HG02870 (cell line): ENCODE measurements at regions not wholly inside any gene's neighbourhood (a gene's known extent, or its start where the extent isn't known, plus 50 kb on each side); places are given as distances from the start of the nearest gene placed in this dataset.

Experiments
- ATAC-seq: cut with Tn5 transposase; IDR thresholded peaks from one replicate; pipeline ENCODE4 v1.9.1; 2021; ENCODE audit warnings: mild to moderate bottlenecking, moderate library complexity; ENCODE audit not compliant: unreplicated experiment

DNA sequence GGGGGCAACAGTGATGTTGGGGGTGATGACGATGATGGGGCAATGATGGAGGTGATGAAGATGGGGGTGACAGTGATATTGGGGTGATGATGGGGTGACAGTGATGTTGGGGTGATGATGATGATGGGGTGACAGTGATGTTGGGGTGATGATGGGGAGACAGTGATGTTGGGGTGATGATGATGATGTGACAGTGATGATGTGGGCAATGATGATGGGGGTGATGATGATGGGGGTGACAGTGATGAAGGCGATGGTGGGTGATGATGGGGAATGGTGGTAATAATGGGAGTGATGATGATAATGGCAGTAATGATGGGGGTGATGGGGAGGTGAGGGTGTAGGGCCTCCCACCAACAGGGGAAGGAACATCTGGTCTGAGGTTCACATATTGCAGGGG is 150.6 kb downstream of the ERMARD start:
- ATAC-seq: no peak

DNA sequence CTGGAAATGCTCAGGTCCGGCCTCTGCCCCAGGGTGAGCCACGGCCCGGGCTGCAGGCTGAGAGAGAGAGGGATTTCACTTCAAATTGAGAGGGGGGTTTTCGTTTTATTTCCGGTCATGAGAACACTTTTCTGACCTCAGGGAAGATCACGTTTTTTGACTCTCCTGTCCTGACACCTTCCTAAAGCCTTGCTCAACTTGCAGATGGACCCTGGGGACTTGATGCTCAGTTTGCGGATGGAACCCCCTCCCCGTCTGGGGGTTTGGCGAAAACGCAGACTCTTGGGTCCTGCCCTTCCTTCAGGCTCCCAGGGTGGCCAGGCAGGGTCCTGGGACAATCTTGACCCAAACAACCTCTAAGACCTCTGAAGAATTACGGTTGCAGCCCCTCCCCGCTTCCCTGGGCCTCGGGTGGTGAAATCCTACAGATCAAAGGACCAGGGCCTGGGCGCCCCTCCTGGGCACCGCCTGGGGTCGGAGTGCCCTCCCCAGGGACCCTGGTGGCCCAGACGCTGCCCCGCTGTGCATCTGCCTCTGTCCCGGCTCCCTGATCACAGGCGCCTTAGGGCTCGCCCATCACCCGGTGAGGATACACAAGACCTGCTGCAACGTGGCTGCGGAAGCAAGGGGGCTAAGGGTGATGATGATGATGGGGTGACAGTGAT is 148.2 kb downstream of the ERMARD start:
- ATAC-seq: no peak

DNA sequence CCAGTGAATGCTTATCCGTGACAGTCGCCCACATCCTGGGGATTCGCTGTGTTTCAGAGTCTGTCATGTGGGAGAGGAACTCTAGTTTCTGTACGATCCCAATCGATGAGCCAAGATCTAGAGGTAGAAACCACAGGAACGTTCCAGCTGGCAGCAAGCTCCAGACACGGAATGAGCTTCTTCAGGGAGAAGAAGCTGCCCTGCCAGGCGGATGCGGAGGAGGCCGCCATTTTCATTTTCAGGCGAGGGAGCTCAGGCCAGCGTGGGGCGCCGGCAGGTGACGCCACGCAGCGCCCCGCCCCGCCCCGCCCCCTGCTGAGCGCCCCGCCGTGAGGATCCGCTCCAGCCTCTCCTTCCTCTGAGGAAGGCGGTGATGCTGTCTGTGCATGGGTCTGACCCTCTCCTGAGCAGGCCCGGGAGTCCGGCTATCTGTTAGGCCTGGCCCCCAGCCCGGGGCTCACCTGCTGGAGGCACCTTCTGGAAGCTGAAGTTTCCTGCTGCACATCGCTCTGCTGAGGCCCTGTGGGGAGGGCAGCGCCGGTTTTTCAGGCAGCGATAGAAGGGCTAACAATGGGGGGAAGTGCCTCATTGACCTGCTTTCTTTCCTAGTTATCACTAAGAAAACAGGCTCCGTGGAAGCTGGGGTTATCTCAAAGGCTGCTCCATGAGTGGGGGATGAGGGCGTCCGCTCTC is 147.5 kb downstream of the ERMARD start:
- ATAC-seq: no peak

DNA sequence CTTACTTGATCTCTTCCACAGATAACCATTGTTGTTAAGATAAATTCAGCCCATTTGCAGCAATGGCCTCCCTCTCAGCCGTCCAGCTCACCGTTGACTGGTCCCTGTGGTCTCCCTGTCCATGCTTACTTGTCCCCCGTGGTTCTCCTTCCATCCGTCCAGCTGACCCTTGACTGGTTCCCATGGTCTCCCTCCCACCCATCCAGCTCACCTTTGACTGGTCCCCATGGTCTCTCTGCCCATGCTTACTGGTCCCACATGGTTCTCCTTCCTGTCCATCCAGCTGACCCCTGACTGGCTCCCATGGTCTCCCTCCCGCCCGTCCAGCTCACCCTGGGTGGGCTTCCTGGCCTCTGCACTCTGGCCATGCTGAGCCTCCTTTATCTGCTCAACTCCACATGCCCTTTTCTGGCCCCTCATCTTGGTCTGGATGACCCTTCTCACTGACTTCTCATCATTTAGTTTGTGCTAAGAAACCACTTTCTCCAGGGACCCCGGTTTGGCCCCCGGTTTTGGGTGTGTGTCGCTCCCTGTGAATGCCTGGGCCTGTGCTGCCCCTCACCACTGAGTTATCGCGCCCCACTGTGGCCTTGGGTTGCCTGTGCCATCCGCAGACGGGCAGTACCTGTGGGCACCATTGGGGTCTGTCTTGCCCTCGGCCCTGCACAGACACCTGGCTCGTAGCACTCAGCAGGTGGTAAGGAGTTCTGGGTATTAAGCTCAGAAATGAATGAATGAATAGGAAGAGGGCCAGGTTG is 146.4 kb downstream of the ERMARD start:
- no peak for ATAC-seq

DNA sequence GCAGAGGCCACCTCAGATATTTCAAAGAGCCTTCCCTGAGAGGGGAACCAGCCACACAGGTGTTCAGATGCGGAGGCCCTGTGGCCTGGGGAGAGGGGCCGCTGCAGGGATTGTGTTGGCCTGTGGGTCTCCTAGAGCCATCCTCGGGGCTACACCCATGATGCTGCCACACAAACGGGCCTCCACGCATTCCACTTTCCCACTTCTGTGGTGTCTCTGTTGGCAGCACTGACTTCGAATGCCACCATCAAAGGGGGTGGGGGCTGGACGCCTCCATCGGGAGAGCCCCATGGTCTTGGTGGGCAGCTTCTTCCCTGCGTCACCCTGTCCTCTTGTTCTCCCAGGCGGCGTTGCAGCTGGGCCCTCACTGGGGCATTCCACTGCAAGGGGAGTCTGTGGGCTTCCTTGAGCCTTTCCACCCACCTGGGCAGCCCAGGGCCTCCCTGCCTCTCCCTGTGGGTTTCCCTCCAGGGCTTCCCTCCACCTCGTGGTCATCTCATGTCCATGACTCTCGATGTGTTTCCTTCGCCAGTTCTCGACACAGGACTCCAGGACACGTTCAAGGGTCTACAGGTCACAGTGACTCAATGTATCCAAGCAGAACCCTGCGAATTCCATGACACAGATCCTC is 145.5 kb downstream of the ERMARD start:
- no peak for ATAC-seq

DNA sequence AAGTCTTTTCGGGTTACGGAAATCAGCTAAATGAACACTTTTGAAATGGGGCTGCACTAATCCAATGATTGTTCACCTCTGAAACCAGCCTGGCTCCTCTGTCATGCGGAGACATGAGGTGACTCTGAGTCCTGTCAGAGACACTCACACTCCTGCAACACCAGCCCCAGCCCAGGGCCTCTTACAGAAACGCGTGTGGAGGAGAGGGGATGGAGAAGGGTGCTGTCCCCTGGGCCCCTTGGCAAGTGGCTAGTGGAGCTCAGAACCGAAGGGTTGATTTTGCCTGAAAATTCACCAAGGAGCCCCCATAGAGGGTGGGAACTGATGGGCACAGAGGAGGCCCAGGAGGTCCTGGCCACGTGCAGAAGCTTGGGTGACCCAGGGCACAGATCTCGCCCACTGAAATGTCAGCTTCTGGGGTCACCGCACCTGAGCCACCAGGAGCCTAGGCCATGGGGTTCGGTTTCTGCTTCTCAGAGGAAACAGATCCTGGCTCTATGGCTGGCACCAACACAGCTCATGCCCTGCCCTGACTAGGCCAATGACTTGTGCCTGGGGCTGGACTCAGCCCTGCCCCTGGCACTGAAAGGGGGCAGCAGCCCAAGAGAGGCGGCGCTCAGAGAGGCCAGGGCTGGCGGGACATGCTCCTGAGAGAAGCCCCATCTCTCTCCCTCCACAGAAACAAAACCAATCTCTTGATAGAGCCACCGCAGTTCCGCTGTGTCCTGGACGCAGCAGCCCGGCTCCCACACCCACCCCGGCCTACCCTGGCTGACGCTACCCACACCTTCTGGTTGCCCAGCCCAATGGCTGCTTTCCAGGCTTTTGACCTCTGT is 144.7 kb downstream of the ERMARD start:
- no peak for ATAC-seq

DNA sequence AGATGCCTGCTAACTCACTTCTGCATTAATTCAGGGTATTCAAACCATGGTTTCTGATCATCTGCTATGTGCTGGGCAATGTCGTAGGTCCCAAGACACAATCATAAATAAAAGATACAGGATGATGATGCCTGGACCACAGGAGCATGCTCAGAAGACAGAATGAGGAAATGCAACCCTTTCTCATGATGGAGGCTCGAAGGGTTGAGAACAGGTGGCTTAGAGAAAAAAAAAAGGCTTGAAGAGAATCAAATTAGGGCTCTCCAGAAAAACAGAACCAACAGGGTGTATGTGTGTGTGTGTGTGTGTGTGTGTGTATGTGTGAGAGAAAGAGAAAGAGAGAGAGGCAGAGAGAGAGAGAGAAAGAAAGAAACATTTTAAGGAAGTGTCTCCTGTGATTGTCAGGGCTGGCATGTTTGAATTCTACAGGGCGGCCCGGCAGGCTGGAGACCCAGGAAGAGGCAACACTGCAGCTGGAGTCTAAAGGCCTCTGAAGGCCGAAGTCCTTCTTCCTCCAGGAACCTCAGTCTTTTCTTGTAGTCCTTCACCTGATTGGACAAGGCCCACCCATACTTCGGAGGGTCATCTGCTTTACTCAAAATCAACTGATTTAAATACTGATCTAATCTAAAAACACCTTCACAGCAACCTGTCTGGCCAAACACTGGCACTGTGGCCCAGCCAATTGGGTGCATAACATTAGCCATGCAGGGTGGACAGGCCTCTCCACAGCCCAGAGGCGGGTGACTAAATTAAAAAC is 143.8 kb downstream of the ERMARD start:
- ATAC-seq: no peak

DNA sequence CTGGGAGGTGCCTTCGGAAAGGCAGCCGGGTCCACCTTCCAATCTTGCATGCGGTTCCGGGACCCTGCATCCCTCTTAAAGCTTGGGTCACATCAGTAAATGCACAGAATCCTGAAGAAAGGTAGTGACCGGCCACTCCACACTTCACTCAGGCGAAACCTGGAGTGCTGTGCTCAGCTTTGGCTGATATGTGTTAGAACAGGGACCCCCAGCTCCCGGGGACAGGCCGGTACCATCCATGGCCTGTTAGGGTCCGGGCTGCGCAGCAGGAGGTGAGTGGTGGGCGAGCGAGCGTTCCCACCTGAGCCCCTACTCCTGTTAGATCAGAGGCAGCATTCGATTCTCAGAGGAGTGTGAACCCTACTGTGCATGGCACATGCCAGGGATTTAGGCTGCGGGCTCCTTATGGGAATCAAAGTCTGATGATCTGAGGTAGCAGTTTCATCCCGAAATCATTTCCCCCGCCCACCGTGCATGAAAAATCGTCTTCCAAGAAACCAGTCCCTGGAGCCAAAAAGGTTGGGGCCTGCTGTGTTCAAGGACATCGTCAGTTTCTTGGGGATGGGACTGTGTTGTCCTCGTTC is 143.0 kb downstream of the ERMARD start:
- ATAC-seq: no peak

DNA sequence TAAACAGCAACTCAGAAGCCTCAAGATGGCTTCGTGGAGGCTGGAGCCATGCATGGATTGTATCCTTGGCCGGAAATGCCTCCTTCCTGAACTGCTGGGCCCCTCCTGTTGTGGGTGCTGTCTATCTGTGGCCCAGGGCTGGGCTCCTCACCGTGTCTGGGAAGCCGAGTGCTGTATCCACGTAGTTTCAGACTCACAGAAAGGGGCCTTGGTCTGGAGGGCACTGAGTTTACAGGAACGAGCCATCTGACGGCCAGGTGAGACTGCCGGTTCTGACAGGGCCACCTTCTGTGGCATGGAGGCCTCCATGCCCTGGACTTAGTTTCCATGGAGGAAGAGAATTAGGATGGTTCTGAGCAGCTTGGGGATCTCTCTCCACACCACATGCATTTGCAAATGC is 142.2 kb downstream of the ERMARD start:
- ATAC-seq: no peak

DNA sequence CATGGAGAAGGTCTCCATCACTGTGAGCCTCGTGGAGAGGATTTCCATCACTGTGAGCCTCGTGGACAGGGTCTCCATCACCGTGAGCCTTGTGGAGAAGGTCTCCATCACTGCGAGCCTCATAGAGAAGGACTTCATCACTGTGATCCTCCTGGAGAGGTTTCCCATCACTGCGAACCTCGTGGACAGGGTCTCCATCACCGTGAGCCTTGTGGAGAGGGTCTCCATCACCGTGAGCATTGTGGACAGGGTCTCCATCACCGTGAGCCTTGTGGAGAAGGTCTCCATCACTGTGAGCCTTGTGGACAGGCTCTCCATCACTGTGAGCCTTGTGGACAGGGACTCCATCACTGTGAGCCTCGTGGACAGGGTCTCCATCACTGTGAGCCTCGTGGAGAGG is 140.4 kb downstream of the ERMARD start:
- no peak for ATAC-seq

DNA sequence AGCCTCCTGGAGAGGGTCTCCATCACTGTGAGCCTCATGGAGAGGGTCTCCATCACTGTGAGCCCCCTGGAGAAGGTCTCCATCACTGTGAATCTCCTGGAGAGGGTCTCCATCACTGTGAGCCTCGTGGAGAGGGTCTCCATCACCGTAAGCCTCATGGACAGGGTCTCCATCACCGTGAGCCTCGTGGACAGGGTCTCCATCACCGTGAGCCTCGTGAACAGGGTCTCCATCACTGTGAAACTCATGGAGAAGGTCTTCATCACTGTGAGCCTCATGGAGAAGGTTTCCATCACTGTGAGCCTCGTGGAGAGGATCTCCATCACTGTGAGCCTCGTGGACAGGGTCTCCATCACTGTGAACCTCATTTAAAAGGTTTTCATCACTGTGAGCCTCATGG is 140.0 kb downstream of the ERMARD start:
- ATAC-seq: no peak

DNA sequence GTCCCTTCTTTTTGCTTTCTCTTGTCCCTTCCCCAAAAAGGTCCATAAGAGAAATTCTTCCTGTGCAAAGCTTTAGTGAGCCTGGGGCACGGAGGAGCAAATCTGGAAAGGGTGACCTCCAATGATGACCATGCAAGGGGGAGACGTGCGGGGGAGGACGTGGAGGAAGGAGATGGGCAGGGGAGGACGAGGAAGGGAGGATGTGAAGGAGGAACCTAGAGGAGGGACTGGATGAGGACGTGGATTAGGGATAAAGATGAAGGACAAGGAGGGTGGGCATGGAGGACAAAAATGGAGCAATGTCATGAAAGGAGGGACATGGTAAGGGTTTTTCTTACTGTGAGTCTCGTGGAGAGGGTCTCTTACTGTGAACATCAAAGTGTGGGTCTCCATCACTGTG is 139.5 kb downstream of the ERMARD start:
- no peak for ATAC-seq

DNA sequence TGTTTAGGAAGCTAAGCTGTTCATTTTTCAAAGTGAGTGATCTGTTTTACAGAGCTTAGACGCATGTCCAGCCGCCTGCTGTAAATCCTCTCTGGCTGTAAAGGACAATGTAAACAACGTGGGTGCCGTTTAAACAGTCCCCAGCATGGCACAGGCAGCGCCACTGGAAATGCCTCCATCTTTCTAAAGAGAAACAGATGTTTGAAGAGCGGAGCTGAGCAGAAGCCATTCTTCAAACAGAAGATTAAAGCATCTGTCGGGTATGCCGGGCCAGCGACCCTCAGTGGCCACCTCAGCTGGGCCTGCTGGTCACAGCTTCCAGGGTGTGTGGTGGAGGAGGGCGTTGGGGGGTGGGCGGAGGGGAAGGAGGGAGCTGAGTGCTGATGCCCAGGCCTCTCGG is 138.6 kb downstream of the ERMARD start:
- ATAC-seq: no peak

DNA sequence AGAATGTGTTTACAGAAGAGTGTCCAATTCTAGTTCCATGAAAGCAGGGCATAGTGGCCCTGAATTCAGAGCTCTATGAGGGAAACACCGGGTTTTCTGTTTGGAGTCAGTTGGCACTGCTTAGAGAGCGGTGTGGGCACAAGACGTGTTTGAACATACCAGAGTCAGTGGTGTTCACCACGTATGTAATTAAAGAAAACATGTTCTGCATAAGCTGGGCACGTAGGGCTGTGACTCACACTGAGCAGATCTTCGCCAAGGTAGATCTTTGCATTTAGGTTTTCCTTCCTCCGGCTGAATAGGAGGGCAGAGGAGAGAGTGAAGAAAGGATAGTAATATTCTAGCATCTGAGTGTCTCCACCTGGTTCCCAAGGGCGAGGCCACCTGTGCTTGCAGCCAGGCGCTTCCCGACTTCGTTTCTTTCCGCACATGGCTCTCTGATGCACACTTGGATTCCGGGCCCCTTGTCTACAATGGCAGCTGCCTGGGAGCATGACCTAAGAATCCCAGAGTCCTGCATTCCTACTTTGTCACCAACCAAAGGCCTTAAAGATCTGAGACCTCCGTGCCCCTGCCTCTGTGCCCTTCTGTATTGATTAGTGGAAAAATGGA is 136.2 kb downstream of the ERMARD start:
- ATAC-seq: no peak

DNA sequence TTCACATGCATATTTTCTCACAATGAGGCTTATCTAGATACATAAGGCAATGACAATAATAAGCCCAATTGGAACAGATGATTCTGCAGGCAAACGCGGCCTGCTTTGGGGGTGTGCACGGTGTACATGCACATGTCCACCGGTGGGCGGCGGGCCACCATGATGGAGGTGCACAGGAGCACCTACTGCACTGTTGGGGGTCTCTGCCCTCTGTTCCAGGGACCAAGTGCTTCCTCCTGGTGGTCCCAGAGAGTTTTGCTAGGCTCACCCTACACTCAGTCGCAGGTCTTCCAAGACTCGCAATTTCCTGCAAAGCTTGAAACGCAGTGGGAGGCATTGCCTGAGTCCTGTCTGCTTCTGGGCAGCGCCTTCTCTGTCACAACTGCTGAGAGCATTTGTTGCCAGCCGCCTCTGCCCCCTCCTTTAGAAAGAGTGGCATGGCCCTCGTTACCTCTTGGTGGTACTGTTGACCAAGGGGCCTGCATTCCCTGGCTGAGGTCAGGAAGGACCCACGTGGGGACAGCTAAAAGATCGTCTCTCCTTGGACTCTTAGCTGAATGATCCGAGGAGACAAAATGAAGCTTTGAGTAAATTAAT is 135.3 kb downstream of the ERMARD start:
- ATAC-seq: no peak

DNA sequence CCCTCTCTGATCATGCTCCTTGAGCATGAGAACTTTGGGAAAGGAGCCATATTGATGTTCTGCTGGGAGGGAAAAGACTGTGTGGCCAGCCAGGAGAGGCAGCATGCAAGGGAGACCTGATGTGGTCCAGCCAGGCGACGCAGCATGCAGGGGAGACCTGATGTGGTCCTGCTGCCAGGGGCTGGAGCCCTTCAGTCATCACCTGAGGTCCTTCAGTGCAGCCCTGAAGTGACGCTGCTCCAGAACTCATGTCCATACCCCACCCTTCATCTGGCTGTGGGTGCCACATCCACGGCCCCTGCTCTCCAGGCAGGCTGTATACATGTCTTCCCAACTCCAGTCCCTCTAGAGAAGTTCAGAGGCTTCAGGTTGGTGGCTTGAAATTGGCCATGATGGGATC is 134.4 kb downstream of the ERMARD start:
- no peak for ATAC-seq

DNA sequence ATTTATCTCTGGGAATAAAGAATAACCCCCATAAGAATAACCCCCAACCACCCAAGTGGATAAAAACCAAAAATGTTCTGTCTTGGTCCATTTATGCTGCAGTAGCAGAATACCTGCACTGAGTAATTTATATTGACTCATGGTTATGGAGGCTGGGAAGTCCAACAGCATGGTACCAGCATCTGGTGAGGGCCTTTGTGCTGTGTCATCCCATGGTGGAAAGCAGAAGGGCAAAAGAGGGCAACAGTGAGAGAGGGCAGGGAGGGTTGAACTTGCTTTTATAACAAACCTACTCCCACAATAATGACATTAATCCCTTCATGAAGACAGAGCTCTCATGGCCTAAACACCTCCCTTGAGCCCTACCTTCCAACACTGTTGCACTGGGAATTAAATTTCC is 133.7 kb downstream of the ERMARD start:
- no peak for ATAC-seq

DNA sequence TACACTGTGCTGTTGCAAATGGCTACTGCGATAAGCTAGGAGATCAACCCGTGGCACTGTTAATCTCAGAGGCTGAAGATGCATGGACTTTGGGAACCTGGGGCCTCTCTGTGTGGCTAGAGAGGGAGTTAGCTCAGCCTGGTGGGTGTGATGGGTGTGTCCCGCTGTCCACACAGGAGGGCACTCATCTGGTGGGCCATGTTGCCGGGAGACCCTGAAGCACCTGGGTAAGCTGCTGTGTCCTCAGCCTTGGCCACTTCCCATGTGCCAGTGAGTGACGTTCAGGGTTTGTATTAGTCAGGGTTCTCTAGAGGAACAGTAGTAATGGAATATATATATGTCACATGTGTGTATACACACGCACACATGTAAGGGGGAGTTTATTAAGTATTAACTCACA is 132.7 kb downstream of the ERMARD start:
- no peak for ATAC-seq

DNA sequence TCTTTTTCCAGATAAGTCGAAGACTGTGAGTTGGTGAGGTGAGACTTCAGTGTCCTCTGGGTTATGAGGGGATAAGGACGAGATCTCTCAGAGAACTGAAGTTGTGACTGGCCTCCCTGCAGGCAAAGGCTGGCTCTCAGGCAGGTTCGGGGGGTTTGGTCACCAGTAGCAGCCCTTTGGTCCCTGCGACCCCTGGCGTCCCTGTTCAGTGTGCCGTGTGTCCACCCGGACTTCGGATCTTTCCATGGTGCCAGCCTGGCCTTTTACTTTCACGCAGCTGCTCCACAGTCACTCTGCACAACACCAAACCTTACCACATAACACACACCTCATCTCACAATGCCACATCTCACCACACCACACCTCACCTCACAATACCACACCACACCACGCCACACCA is 131.9 kb downstream of the ERMARD start:
- no peak for ATAC-seq
